ENCODE measurements at regions not wholly inside any gene's neighbourhood (a gene's known extent, or its start where the extent isn't known, plus 50 kb on each side); places are given as distances from the start of the nearest gene placed in this dataset.

DNA sequence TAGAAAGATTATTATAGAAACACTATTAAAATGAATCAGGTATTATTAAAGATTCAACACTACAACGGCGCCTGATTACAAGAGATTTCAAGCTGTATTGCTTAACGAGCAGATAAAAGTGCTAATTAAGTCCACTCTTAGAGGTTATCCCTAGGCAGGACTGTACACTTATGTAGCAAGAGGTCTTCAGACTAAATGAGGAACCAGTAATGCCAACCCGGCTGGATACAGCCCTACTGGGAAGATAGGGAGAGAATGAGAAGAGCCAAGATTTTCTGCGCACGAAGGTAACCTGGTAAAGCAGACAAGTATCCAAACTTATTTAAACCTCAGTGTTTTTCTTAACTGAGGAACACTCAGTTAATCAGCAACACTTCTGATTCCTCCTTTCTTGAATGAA is 115.7 kb upstream of the HIVEP3 start:
- no peak for DNase-seq (ENCODE audit: low read depth)

DNA sequence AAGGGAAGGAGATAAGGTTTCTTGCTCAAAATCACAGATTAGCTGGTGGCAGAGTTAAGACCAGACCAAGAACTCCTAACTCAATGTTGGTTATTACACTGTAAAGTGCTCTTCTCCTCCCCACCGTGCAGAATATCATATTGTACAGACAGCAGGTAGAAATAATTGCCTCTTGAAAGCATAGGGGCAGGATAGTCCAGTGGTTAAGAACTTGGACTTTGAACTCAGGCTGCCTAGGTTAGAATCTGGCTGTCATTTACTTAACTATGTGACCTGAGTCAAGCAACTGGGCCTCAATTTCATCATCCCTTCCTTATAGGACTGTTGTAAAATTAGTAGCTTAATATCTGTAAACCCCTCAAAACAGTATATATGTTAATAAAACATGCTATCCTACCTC is 114.9 kb upstream of the HIVEP3 start:
- DNase-seq (ENCODE audit: low read depth) = no peak

DNA sequence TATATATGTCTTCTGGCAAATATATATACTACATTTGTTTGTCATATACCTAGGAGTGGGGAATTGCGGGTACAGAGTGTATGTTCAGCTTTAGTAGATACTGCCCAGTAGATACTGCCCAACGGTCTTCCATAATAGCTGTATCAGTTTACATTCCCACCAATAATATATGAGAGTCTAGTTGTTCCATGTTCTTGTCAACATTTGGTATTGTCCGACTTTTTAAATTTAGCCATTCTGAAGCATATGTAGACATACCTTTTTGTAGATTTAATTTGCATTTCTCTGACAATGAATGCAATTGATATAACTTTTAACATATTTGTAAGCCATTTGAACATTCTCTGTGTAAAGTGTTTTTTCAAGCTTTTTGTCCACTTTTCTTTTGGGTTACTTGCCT is 99.0 kb upstream of the HIVEP3 start:
- DNase-seq (ENCODE audit: low read depth) = no peak

GRCh38 chr1:42017259-42017658 is 98.5 kb upstream of the HIVEP3 start:
- DNase-seq (ENCODE audit: low read depth) = no peak

- DNase-seq (ENCODE audit: low read depth) = no peak
Observed at GRCh38 chr1:42014823-42015222, 96.1 kb upstream of the HIVEP3 start.

DNA sequence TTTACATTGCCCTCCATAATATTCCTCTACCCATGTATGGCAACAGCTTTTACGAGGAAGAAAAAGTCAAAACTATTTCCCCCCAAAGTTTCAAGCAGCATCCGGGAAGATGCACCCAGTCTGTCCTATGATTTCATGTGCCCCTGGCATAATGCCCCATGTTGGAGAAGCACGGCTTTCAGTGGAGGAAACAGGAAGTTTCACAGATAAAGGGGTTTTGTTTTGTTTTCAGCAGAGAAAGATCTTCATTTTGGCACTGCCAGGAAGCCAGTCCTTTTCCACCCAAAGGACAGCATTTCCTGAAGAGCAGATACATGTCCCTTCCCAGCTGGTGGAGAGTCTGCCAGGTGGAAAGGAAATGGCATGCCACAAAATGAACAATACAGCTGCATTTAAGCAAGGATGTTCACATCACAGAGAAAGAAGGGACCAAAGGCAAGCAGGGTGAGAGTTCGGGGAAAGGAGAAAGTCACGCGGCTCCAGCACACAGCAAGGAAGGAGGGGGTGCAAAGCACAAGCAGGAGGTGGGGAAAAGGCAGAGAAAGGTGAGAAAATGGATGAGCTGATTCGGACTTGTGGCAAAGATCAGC is 95.3 kb upstream of the HIVEP3 start:
- no peak for DNase-seq (ENCODE audit: low read depth)

GRCh38 chr1:42012852-42013251 is 94.1 kb upstream of the HIVEP3 start:
- DNase-seq (ENCODE audit: low read depth) = no peak

DNA sequence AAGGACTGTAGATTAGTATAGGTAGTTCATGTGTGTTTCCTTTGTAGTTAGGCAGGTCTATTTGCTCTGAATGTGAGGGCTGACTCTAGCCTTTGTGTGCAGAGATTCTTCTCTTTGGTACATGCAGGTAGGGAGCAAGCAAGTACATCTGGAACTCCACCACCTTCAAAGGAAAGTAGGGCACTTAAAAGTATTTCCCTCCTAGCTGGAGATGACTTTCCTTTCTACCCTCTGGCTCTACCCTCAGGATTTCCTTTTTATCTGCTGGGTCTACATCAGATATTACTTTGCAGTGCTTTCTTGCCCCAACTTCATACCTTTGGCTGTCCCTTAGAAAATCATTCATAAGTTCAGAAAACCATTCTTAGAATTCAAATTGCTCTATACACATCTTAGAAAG is 91.7 kb upstream of the HIVEP3 start:
- no peak for DNase-seq (ENCODE audit: low read depth)

DNA sequence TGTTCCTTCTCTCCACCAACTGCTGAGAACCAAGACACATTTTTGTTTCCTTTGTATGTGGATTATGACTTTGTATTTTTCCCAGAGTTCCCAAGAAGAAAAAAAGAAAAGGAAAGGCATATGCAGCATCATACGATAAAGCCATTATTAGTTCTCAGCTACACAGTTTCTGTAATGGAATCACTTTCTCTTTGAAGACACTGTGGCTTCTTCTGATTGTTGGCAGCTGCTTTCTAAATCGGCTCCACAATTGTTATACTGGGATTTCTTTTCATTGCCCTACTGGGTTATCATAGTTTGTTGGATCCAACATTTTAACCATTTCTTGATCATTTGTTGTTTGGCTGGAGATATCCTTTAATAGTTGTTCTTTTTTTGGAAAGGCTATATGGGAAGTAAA is 89.5 kb upstream of the HIVEP3 start:
- DNase-seq (ENCODE audit: low read depth) = no peak

DNA sequence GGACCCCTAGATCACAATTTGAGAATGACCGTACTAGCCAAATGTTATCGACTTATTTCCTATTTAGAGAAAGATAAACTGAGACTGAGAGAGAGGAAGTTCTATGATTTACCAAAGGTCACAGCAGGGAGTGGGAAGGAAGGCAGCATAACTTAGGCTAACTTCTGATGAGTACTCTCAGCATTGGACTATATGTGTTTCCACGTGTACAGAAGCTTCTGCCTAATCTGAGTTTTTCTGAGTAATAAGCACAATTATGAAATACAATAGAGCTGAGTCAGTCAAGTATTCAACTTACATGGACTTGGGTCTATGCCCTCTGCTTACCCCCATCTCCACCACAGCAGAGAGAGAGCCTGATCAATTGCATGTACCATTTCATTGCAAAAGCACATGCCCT is 88.1 kb upstream of the HIVEP3 start:
- DNase-seq (ENCODE audit: low read depth) = no peak

GRCh38 chr1:42006093-42006492 is 87.4 kb upstream of the HIVEP3 start:
- no peak for DNase-seq (ENCODE audit: low read depth)

DNA sequence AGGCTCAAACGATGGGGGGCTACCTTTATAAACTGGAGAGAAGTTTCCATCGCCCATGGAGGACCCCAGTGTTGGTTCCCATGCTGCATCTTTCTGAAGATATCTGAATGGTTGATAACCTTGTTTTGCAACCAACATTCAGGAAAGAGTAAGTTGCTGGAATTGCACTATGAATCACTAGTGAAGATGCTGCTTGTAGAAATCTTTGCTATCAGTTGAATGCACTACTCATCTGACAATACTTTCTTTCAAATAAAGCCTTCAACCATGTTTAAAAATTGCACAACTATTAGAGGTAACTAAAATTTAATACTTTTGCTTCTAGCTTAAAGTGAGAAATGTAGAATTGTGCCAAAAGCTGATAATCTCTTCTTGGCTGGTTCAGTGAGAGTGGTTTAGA is 86.8 kb upstream of the HIVEP3 start:
- DNase-seq (ENCODE audit: low read depth) = no peak

GRCh38 chr1:42004860-42005259 is 86.1 kb upstream of the HIVEP3 start:
- no peak for DNase-seq (ENCODE audit: low read depth)

- no peak for DNase-seq (ENCODE audit: low read depth)
Observed at GRCh38 chr1:42004322-42004721, 85.6 kb upstream of the HIVEP3 start.

DNA sequence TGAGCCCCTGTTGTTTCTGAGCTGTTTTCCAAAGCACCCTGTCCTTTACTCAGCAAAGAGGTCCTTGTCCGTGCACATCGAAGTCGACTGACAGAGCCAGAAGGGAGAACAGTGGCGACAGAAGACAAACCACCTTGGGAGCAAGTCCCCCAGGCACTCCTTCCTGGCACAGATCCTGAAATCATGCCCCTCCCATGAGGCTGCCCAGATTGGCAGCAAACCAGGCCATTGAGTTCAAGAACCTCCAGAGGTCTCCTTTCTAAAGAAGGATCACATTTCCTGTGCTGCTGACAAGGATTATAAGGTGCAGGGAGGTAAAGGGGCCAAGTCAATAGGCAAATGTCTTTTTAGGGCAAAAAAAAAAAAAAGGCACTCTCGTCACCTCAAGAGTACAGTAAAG is 84.7 kb upstream of the HIVEP3 start:
- no peak for DNase-seq (ENCODE audit: low read depth)

DNA sequence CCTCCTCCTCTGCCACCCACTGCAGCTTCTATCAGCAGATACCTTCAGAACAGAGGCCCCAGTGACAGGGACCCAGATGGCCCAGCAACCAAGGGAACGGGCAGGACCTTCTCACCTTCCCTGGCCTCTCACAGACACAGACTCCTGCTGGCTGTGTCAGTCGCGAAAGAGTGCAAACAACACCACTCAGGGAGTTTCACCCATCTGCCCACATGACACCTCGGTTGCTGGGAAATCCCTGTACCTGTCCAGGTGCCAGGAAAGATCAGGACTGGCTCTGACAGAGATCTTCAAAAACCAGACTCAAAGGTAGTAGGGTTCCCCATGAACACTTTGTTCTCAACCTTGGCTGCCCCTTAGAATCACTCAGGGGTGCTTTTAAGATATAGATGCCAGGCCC is 83.5 kb upstream of the HIVEP3 start:
- DNase-seq (ENCODE audit: low read depth) = no peak

- DNase-seq (ENCODE audit: low read depth) = no peak
Observed at GRCh38 chr1:42000766-42001165, 82.0 kb upstream of the HIVEP3 start.

GRCh38 chr1:41999884-42000283 is 81.2 kb upstream of the HIVEP3 start:
- no peak for DNase-seq (ENCODE audit: low read depth)

DNA sequence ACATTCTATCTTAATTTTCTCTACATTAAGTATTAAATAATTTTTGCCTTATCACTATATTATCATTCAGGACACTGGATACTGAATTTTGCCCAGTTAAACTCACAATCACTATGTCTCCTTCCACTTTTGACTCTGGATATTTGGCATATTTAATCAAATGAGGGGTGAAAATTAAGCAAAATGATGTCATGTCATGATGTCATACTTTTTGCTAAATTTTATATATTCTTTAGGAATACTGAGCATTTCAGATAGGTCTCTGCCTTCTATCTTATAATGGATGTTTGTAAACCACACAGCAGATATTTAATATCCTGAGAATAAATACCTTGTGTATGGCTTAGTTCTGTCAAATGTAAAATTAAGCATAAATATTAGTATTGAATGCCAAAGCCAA is 79.5 kb upstream of the HIVEP3 start:
- DNase-seq (ENCODE audit: low read depth) = no peak

- DNase-seq (ENCODE audit: low read depth) = no peak
Observed at GRCh38 chr1:41997153-41997552, 78.4 kb upstream of the HIVEP3 start.

- DNase-seq (ENCODE audit: low read depth) = no peak
Observed at GRCh38 chr1:41995441-41996130, 76.9 kb upstream of the HIVEP3 start.

DNA sequence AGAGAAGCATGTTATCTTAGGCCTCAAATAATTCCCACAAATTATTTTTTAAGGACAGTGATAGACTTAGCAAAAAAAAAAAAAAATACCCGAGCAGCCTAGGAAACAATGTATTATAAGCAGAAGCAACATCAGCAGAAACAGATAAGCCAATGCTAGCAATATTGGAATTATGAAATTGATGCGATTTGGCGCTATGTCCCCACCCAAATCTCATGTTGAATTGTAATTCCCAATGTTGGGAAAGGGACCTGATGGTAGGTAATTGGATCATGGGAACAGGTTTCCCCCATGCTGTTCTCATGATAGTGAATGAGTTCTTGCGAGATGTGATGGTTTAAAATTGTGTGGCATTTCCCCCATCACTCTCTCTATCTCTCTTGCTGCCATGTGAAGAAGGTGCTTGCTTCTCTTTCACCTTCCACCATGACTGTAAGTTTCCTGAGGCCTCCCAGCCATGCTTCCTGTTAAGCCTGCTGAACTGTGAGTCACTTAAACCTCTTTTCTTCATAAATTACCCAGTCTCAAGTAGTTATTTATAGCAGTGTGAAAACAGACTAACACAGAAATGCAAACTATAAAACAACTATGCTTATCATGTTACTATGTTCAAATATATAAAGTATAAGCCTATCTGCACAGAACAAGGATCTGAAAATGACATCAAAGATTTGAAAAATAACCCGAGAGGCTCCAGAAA is 75.6 kb upstream of the HIVEP3 start:
- DNase-seq (ENCODE audit: low read depth) = no peak

GRCh38 chr1:41983451-41983850 is 64.7 kb upstream of the HIVEP3 start:
- no peak for DNase-seq (ENCODE audit: low read depth)

DNA sequence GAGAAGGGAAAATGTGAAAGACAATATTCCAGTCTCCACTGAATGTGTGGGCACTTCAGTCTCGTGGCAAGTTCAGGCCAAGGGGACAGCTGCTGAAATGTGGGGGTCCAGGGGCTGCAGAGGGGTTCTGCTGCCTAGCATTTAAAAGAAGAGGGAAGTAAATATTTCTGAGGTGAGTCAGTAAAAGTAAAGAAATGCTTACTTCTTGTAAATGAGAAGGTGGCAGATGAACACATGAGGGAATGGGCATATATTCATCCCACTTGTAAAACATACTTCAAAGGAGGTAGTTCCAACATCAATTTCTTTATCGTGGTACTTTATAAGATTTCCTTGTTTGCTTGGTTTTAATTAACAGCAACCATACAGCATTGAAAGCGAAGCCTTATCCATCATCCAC is 63.1 kb upstream of the HIVEP3 start:
- DNase-seq (ENCODE audit: low read depth) = no peak
